ENCODE measurements at regions not wholly inside any gene's neighbourhood (a gene's known extent, or its start where the extent isn't known, plus 50 kb on each side); places are given as distances from the start of the nearest gene placed in this dataset.
"Not testable (repeated sequence)": the region's sequence is repeated elsewhere in the genome, so short reads cannot be mapped to it uniquely, and the experiment has no call there.

GRCh38 chr1:94301186-94301585 lies 63.8 kb upstream of the ARHGAP29 start:
- no peak for DNase-seq

DNA sequence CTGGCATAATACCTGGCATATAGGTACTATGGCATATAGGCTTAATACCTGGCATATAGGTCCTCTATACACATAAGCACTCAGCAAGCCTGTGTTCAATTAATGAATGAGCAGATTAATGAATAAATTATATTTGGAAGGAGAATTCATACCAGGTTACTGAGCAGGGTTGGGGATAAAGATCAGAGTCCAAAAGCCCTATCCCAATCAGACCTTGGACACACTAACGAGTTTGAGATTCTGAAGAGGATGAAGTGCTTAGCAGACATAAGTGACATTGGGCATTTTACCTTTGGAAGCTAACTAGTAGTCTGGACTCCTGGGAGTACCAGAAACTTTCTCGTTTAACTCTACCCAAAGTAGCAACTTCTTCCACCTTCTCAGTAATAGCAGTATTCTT lies 63.3 kb upstream of the ARHGAP29 start:
- DNase-seq: no peak

DNA sequence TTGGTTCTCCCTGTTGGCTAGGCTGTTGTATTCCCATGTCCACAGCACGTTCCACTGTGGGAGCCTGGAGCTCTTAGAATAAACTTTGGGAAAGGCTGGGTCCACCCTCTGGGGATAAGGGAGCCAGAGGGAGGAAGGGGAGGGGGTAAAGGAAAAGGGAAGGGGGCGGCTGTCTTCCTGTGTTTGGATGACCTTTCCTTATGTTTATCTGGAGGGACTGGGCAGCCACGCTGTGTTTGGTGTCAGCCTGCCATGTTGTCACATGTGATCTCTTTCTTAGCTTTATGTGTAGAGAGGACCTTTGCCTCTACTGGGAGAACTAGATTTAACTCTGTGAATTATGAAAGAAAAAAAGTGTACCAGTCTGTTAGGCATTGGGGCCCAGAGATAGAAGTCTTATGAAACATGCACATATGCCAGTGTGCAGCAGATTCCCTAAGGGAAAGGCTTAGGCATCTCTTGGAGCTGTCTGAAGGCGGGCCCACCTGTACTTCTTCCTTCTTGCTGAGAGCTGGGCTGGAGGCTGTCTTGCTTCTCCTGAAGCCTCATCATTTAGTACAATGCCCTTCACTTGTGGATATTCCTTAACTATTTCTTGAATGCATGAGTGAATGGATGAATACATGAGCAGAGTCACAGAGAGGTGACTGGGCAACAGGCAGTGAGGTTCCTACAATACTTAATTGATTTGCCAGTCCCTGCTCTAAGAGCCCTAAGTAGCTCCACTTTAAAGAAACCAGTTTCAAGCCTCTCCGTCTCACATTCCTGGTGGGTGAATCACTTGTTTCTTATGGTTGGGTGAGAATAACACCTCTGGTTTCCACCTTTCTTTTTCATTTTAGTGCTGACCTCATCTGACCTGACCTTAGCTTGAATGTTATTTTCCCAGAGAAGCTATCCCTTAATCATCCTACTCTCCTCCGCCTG lies 62.5 kb upstream of the ARHGAP29 start:
- DNase-seq: no peak

GRCh38 chr1:94298861-94299260 lies 61.5 kb upstream of the ARHGAP29 start:
- DNase-seq: no peak

DNA sequence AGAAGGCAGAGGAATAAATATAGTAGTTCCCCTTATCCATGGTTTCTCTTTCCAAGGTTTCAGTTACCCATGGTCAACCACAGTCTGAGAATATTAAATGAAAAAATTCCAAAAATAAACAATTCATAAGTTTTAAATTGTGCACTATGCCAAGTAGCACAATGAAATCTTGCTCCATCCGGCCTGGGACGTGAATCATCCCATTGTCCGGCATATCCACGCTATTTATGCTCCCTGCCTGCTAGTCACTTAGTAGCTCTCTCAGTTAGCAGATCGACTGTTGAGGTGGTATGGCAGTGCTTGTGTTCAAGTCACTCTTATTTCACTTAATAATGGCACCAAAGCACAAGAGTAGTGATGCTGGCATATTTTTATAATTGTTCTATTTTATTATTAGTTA lies 58.6 kb upstream of the ARHGAP29 start:
- DNase-seq: no peak

DNA sequence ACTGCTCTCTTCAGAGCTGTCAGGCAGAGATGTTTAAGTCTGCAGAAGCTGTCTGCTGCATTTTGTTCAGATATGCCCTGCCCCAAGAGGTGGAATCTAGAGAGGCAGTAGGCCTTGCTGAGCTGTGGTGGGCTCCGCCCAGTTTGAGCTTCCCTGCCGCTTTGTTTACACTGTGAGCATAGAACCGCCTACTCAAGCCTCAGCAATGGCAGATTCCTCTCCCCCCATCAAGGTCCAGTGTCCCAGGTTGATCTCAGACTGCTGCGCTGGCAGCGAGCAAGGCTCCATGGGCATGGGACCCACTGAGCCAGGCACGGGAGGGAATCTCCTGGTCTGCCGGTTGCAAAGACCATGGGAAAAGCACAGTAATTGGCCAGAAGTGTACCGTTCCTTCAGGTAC lies 55.6 kb upstream of the ARHGAP29 start:
- DNase-seq: not testable (repeated sequence)

DNA sequence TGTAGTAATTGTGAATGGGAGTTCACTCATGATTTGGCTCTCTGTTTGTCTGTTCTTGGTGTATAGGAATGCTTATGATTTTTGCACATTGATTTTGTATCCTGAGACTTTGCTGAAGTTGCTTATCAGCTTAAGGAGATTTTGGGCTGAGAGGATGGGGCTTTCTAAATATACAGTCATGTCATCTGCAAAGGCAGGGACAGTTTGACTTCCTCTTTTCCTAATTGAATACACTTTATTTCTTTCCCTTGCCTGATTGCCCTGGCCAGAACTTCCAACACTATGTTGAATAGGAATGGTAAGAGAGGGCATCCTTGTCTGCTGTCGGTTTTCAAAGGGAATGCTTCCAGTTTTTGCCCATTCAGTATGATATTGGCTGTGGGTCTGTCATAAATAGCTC lies 51.9 kb upstream of the ARHGAP29 start:
- DNase-seq: not testable (repeated sequence)

Measured in NCI-H2227 treated with DMSO at 0.1 percent for 48 hours (cell line).